H9 (cell line): ENCODE measurements at regions not wholly inside any gene's neighbourhood (a gene's known extent, or its start where the extent isn't known, plus 50 kb on each side); places are given as distances from the start of the nearest gene placed in this dataset.

ENCODE experiments used
- DNase-seq: peaks from one replicate; pipeline ENCODE4 v3.0.0-alpha.2; 2017
- H2AFZ ChIP-seq: one replicate; pipeline ENCODE4 v1.6.1; 2013; ENCODE audit warnings: mild to moderate bottlenecking, low read length, control low read depth, moderate library complexity
- H2AK5ac ChIP-seq: 2 replicates; pipeline ENCODE4 v1.6.1; 2013; ENCODE audit warnings: low read length, control low read depth, mixed read lengths; ENCODE audit not compliant: insufficient read length
- H2BK120ac ChIP-seq: one replicate; pipeline ENCODE4 v1.6.1; 2013; ENCODE audit warnings: low read depth, mild to moderate bottlenecking, low read length, control low read depth, inconsistent platforms; ENCODE audit not compliant: poor library complexity, severe bottlenecking
- H2BK12ac ChIP-seq: 2 replicates; pipeline ENCODE4 v1.6.1; 2013; ENCODE audit warnings: low read length, control low read depth, mixed read lengths, low read depth; ENCODE audit not compliant: insufficient read length
- H2BK15ac ChIP-seq: 2 replicates; pipeline ENCODE4 v1.6.1; 2013; ENCODE audit warnings: low read depth, low read length, control low read depth
- H2BK20ac ChIP-seq: one replicate; pipeline ENCODE4 v1.6.1; 2013; ENCODE audit warnings: low read depth, mild to moderate bottlenecking, low read length, control low read depth, inconsistent platforms; ENCODE audit not compliant: poor library complexity, severe bottlenecking
- H2BK5ac ChIP-seq: 2 replicates; pipeline ENCODE4 v1.6.1; 2013; ENCODE audit warnings: low read length, control low read depth, mixed read lengths; ENCODE audit not compliant: insufficient read length
- H3K14ac ChIP-seq: 2 replicates; pipeline ENCODE4 v1.6.1; 2013; ENCODE audit warnings: low read length, control low read depth; ENCODE audit not compliant: insufficient read depth
- H3K18ac ChIP-seq: 2 replicates; pipeline ENCODE4 v1.6.1; 2013; ENCODE audit warnings: low read depth, mild to moderate bottlenecking, mixed read lengths, low read length, control low read depth; ENCODE audit not compliant: insufficient read length
- H3K23ac ChIP-seq: 2 replicates; pipeline ENCODE4 v1.6.1; 2013; ENCODE audit warnings: low read length, control low read depth, mixed read lengths, low read depth; ENCODE audit not compliant: insufficient read length
- H3K23me2 ChIP-seq: 2 replicates; pipeline ENCODE4 v1.6.1; 2013; ENCODE audit warnings: low read depth, mild to moderate bottlenecking, mixed read lengths, low read length, control low read depth; ENCODE audit not compliant: insufficient read length, poor library complexity, severe bottlenecking
- H3K27ac ChIP-seq: 2 replicates; pipeline ENCODE4 v1.5.1; 2013; ENCODE audit warnings: low read length, control low read depth, mixed read lengths, low read depth; ENCODE audit not compliant: insufficient read length
- H3K27me3 ChIP-seq: 2 replicates; pipeline ENCODE4 v1.6.1; 2013; ENCODE audit warnings: low read length, control low read depth, inconsistent platforms; ENCODE audit not compliant: insufficient read depth
- H3K4ac ChIP-seq: 2 replicates; pipeline ENCODE4 v1.6.1; 2013; ENCODE audit warnings: low read depth, mild to moderate bottlenecking, control low read depth, inconsistent platforms, low read length, moderate library complexity
- H3K4me1 ChIP-seq: 2 replicates; pipeline ENCODE4 v1.6.1; 2013; ENCODE audit warnings: low read length, control low read depth, inconsistent platforms; ENCODE audit not compliant: insufficient read depth
- H3K4me2 ChIP-seq: 2 replicates; pipeline ENCODE4 v1.6.1; 2013; ENCODE audit warnings: low read length, control low read depth, mixed read lengths; ENCODE audit not compliant: insufficient read length, insufficient read depth
- H3K56ac ChIP-seq: 2 replicates; pipeline ENCODE4 v1.6.1; 2013; ENCODE audit warnings: low read depth, mild to moderate bottlenecking, mixed read lengths, low read length, control low read depth; ENCODE audit not compliant: insufficient read length
- H3K79me1 ChIP-seq: 2 replicates; pipeline ENCODE4 v1.6.1; 2013; ENCODE audit warnings: low read depth, mild to moderate bottlenecking, moderate library complexity, low read length, control low read depth, inconsistent platforms; ENCODE audit not compliant: insufficient read depth, poor library complexity, severe bottlenecking
- H3K79me2 ChIP-seq: 2 replicates; pipeline ENCODE4 v1.6.1; 2013; ENCODE audit warnings: low read length, control low read depth, inconsistent platforms; ENCODE audit not compliant: insufficient read depth
- H3K9ac ChIP-seq: 2 replicates; pipeline ENCODE4 v1.6.1; 2013; ENCODE audit warnings: low read length, control low read depth, mixed read lengths; ENCODE audit not compliant: insufficient read length; ENCODE audit errors: extremely low read depth
- H3K9me3 ChIP-seq: one replicate; pipeline ENCODE4 v1.6.1; 2013; ENCODE audit warnings: low read depth, low read length, inconsistent platforms; ENCODE audit not compliant: control insufficient read depth
- H3T11ph ChIP-seq: one replicate; pipeline ENCODE4 v1.6.1; 2013; ENCODE audit warnings: mild to moderate bottlenecking, low read length, control low read depth, inconsistent platforms
- H4K20me1 ChIP-seq: one replicate; pipeline ENCODE4 v1.6.1; 2013; ENCODE audit not compliant: control insufficient read depth, insufficient read length, insufficient read depth
- H4K5ac ChIP-seq: 2 replicates; pipeline ENCODE4 v1.6.1; 2013; ENCODE audit warnings: low read depth, mild to moderate bottlenecking, mixed read lengths, low read length, control low read depth; ENCODE audit not compliant: insufficient read length
- H4K8ac ChIP-seq: replicated peaks from 2 replicates; pipeline ENCODE4 v1.6.1; 2013; ENCODE audit warnings: low read length, control low read depth, mixed read lengths, low read depth; ENCODE audit not compliant: insufficient read length
- H4K91ac ChIP-seq: 2 replicates; pipeline ENCODE4 v1.6.1; 2013; ENCODE audit warnings: low read depth, mild to moderate bottlenecking, moderate library complexity, mixed read lengths, low read length, control low read depth; ENCODE audit not compliant: insufficient read length
- H3K27ac Mint-ChIP-seq, 3 experiments: 2 replicates in 2 of 3; 3 replicates in 1 of 3; pipeline ENCODE4 v1.8.0; 2020 to 2021; ENCODE audit warnings: mixed read lengths in 3 of 3, mild to moderate bottlenecking in 1 of 3, moderate library complexity in 1 of 3
- H3K27me3 Mint-ChIP-seq: 2 replicates; pipeline ENCODE4 v1.8.0; 2021; ENCODE audit warnings: low read depth, mild to moderate bottlenecking, moderate library complexity, mixed read lengths
- H3K36me3 Mint-ChIP-seq, 3 experiments: 2 replicates in 2 of 3; 3 replicates in 1 of 3; pipeline ENCODE4 v1.8.0; 2020 to 2021; ENCODE audit warnings: low read depth in 3 of 3, mixed read lengths in 3 of 3; ENCODE audit not compliant: insufficient read depth in 1 of 3
- H3K4me1 Mint-ChIP-seq, 2 experiments: 2 replicates each; pipeline ENCODE4 v1.8.0; 2020; ENCODE audit warnings: mixed read lengths in 2 of 2
- H3K4me3 Mint-ChIP-seq, 2 experiments: 2 replicates in 1 of 2; 3 replicates in 1 of 2; pipeline ENCODE4 v1.8.0; 2020 to 2021; ENCODE audit warnings: mild to moderate bottlenecking in 2 of 2, mixed read lengths in 2 of 2, moderate library complexity in 1 of 2
- H3K9me3 Mint-ChIP-seq, 2 experiments: 2 replicates in 1 of 2; 3 replicates in 1 of 2; pipeline ENCODE4 v1.8.0; 2020; ENCODE audit warnings: mild to moderate bottlenecking in 2 of 2, mixed read lengths in 2 of 2, moderate library complexity in 1 of 2
- CTCF ChIP-seq: fragments of 200-600 bp; sonication (generic); conservative IDR thresholded peaks from 3 replicates; pipeline ENCODE4 v1.8.0; 2021; ENCODE audit warnings: antibody characterized with exemption, mild to moderate bottlenecking
- WGBS: extraction: QIAGEN DNeasy Blood & Tissue Kit; methylation state at CpG from one replicate; pipeline ENCODE4 v1.1.7; 2013; ENCODE audit warnings: missing lambda C conversion rate, low lambda C conversion rate, mixed read lengths; ENCODE audit not compliant: insufficient read length; ENCODE audit errors: extremely low coverage; 5-methylcytosine and 5-hydroxymethylcytosine counted together

DNA sequence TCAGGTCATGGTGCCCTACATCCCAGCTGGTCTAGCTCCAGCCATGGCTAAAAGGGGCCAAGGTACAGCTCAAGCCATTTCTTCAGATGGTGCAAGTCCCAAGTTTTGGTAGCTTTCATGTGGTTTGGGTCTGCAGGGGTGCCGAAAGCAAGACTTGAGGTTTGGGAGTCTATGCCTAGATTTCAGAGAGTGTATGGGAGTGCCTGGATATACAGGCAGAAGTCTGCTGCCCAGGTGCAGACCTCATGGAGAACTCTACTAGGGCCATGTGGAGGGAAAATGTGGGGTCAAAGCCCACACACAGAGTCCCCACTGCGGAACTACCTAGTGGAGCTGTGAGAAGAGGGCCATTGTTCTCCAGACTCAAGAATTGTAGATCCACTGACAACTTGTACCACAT, 1000.9 kb upstream of the ADGRB3 start:
- H2BK12ac ChIP-seq: no peak overlapping the region

More for the DNA sequence above, 1000.9 kb upstream of the ADGRB3 start:
- H4K20me1 ChIP-seq: no peaks in the 10 kb centered on the region
- no peak overlapping the region for H4K8ac ChIP-seq
- H3K23ac ChIP-seq: no peak overlapping the region
- no peaks in the 10 kb centered on the region for H3K9me3 ChIP-seq
- H3T11ph ChIP-seq: no peak overlapping the region
- no peak overlapping the region for H4K91ac ChIP-seq
- no peak overlapping the region for H4K5ac ChIP-seq
- Mint-ChIP-seq H3K27ac (no peak overlapping the region), H3K36me3 (peaks cover 5 to 22% (median 11%) of the 10 kb centered on the region in 3 experiments; a peak in 6 of 7 replicates), H3K9me3 (peaks cover 16 to 22% of the 10 kb centered on the region in 2 experiments; a peak in 4 of 5 replicates), H3K27me3 (no peaks in the 10 kb centered on the region), H3K4me3 (no peak overlapping the region), H3K4me1 (no peaks in the 10 kb centered on the region)
- no peak overlapping the region for H3K27ac ChIP-seq
- H3K4ac ChIP-seq: no peak overlapping the region
- no peak overlapping the region for H2BK20ac ChIP-seq
- no peak overlapping the region for H3K56ac ChIP-seq
- no peak overlapping the region for H2BK120ac ChIP-seq
- no CpG with 5 or more reads among the region's 2 CpGs for WGBS
- no peak overlapping the region for H2BK5ac ChIP-seq
- H2AK5ac ChIP-seq: no peak overlapping the region
- H3K27me3 ChIP-seq: no peaks in the 10 kb centered on the region
- H2BK15ac ChIP-seq: no peak overlapping the region
- H3K18ac ChIP-seq: no peak overlapping the region
- TF ChIP-seq CTCF: no peak
- H3K4me1 ChIP-seq: no peaks in the 10 kb centered on the region
- no peaks in the 10 kb centered on the region for H3K23me2 ChIP-seq
- no peak overlapping the region for H3K4me2 ChIP-seq
- DNase-seq: no peak
- no peak overlapping the region for H3K9ac ChIP-seq
- no peaks in the 10 kb centered on the region for H3K79me2 ChIP-seq
- H2AFZ ChIP-seq: no peak overlapping the region
- no peak overlapping the region for H3K14ac ChIP-seq
- no peaks in the 10 kb centered on the region for H3K79me1 ChIP-seq
